Aorta (tissue), 5 donors: ENCODE measurements at regions not wholly inside any gene's neighbourhood (a gene's known extent, or its start where the extent isn't known, plus 50 kb on each side); places are given as distances from the start of the nearest gene placed in this dataset.

Experiments
- ATAC-seq: fragments of 200-7000 bp; cut with Tn5 transposase; one replicate; pipeline ENCODE4 v1.9.1; 2022; ENCODE audit warnings: moderate library complexity; ENCODE audit not compliant: low FRiP score
- DNase-seq, 2 donors: peaks; one replicate each; pipeline ENCODE4 v3.0.0-alpha.2; 2020
- H3K27ac ChIP-seq, 2 donors: one replicate each; pipeline ENCODE4 v1.5.1; 2013; ENCODE audit warnings: low read length in 2 of 2, mild to moderate bottlenecking in 2 of 2, moderate library complexity in 2 of 2, control low read depth in 1 of 2, inconsistent platforms in 1 of 2, low read depth in 1 of 2
- H3K27me3 ChIP-seq, 2 donors: one replicate each; pipeline ENCODE4 v1.6.1; 2013; ENCODE audit warnings: control low read depth in 1 of 2, low read length in 1 of 2, mild to moderate bottlenecking in 1 of 2, moderate library complexity in 1 of 2; ENCODE audit not compliant: insufficient read depth in 2 of 2, control insufficient read depth in 1 of 2
- H3K36me3 ChIP-seq, 2 donors: one replicate each; pipeline ENCODE4 v1.6.1; 2013; ENCODE audit warnings: control low read depth in 1 of 2, low read length in 1 of 2, mild to moderate bottlenecking in 1 of 2; ENCODE audit not compliant: insufficient read depth in 2 of 2, control insufficient read depth in 1 of 2
- H3K4me1 ChIP-seq, 2 donors: one replicate each; pipeline ENCODE4 v1.6.1; 2013; ENCODE audit warnings: low read length in 2 of 2, control low read depth in 1 of 2, mild to moderate bottlenecking in 1 of 2, moderate library complexity in 1 of 2; ENCODE audit not compliant: insufficient read depth in 2 of 2, control insufficient read depth in 1 of 2
- H3K4me3 ChIP-seq, 2 donors: one replicate each; pipeline ENCODE4 v1.5.1; 2013; ENCODE audit warnings: low read length in 2 of 2, control low read depth in 1 of 2, mild to moderate bottlenecking in 1 of 2
- H3K9me3 ChIP-seq: one replicate; pipeline ENCODE4 v1.6.1; 2013; ENCODE audit warnings: mild to moderate bottlenecking, low read length; ENCODE audit not compliant: control insufficient read depth
- WGBS, 2 donors: extraction: QIAGEN DNeasy Blood & Tissue Kit; methylation state at CpG; one replicate each; pipeline ENCODE4 v1.1.7; 2013; 5-methylcytosine and 5-hydroxymethylcytosine counted together
- intact Hi-C, 2 donors: fragments of 100-400 bp; cut with DNase I; formaldehyde crosslinking; loops; one replicate each; pipeline versions ENCODE4 v1.14.2 to v1.15.0; 2022
- donor health status: healthy with polysubstance abuse.
- donor health status: Bipolar disorder and iron deficiency.
- donor health status: DM: no; HTN: no; CAD: no.
- donor health status: DM: no; HTN: no; CAD: no.
- donor health status: DM: yes; HTN: yes; CAD: no.

GRCh38 chr15:37743826-37744225 lies 190.6 kb upstream of the TMCO5A start:
- Histone ChIP-seq H3K36me3 (no peaks in the 10 kb centered on the region), H3K9me3 (no peaks in the 10 kb centered on the region), H3K4me1 (no peaks in the 10 kb centered on the region), H3K4me3 (no peak overlapping the region), H3K27me3 (no peaks in the 10 kb centered on the region), H3K27ac (no peak overlapping the region)
- DNase-seq (no peak), ATAC-seq (no peak)
- intact Hi-C loops = no loop called here
- WGBS, 2 donors = 84 to 89% methylated on average over 3 of the region's 3 CpGs

GRCh38 chr15:37744521-37744920 lies 189.9 kb upstream of the TMCO5A start:
- Histone ChIP-seq H3K27ac (no peak overlapping the region), H3K4me1 (no peaks in the 10 kb centered on the region), H3K36me3 (no peaks in the 10 kb centered on the region), H3K27me3 (no peaks in the 10 kb centered on the region), H3K9me3 (no peaks in the 10 kb centered on the region), H3K4me3 (no peak overlapping the region)
- WGBS, 2 donors = 97 to 100% methylated on average over 1 of the region's 1 CpG
- ATAC-seq = no peak
- intact Hi-C loops = no loop called here
- no peak for DNase-seq

- no peak for ATAC-seq
- Histone ChIP-seq H3K27ac (no peak overlapping the region), H3K4me3 (no peak overlapping the region), H3K4me1 (no peaks in the 10 kb centered on the region), H3K27me3 (no peaks in the 10 kb centered on the region), H3K36me3 (no peaks in the 10 kb centered on the region), H3K9me3 (no peaks in the 10 kb centered on the region)
- DNase-seq = no peak
- WGBS, 2 donors = 87 to 89% methylated on average over 3 of the region's 3 CpGs
- intact Hi-C loops = no loop called here
Measured at GRCh38 chr15:37751401-37751800, 183.0 kb upstream of the TMCO5A start.

- no peak for ATAC-seq
- no peaks in the 10 kb centered on the region for H3K36me3 ChIP-seq
- no peaks in the 10 kb centered on the region for H3K4me1 ChIP-seq
- DNase-seq = no peak
- intact Hi-C loops = no loop called here
- H3K27me3 ChIP-seq = no peaks in the 10 kb centered on the region
- no peak overlapping the region for H3K27ac ChIP-seq
- H3K4me3 ChIP-seq = no peak overlapping the region
- no peaks in the 10 kb centered on the region for H3K9me3 ChIP-seq
Measured at GRCh38 chr15:37756407-37756806, 178.0 kb upstream of the TMCO5A start.

GRCh38 chr15:37758412-37758811 lies 176.0 kb upstream of the TMCO5A start:
- Histone ChIP-seq H3K27ac (no peak overlapping the region), H3K4me1 (no peaks in the 10 kb centered on the region), H3K27me3 (no peaks in the 10 kb centered on the region), H3K9me3 (no peaks in the 10 kb centered on the region), H3K36me3 (no peaks in the 10 kb centered on the region), H3K4me3 (no peak overlapping the region)
- ATAC-seq (no peak), DNase-seq (no peak)
- WGBS, 2 donors = 50 to 59% methylated on average over 1 of the region's 1 CpG
- intact Hi-C loops = no loop called here

- DNase-seq (no peak), ATAC-seq (no peak)
- Histone ChIP-seq H3K27ac (no peak overlapping the region), H3K4me1 (no peaks in the 10 kb centered on the region), H3K4me3 (no peak overlapping the region), H3K9me3 (no peaks in the 10 kb centered on the region), H3K36me3 (no peaks in the 10 kb centered on the region), H3K27me3 (no peaks in the 10 kb centered on the region)
- intact Hi-C loops = no loop called here
- whole genome bisulfite sequencing, 2 donors = 64 to 65% methylated on average over 3 of the region's 3 CpGs
Measured at GRCh38 chr15:37764733-37765191, 169.7 kb upstream of the TMCO5A start.

- intact Hi-C loops = no loop called here
- WGBS, 2 donors = 60 to 67% methylated on average over 8 of the region's 8 CpGs
- Histone ChIP-seq H3K4me3 (no peak overlapping the region), H3K36me3 (no peaks in the 10 kb centered on the region), H3K9me3 (no peaks in the 10 kb centered on the region), H3K27me3 (no peaks in the 10 kb centered on the region), H3K4me1 (no peaks in the 10 kb centered on the region), H3K27ac (no peak overlapping the region)
- no peak for DNase-seq
- no peak for ATAC-seq
Measured at GRCh38 chr15:37765786-37766185, 168.7 kb upstream of the TMCO5A start.

GRCh38 chr15:37767841-37768455 lies 166.5 kb upstream of the TMCO5A start:
- Histone ChIP-seq H3K27me3 (no peaks in the 10 kb centered on the region), H3K4me1 (no peaks in the 10 kb centered on the region), H3K9me3 (no peaks in the 10 kb centered on the region), H3K36me3 (no peaks in the 10 kb centered on the region), H3K4me3 (no peak overlapping the region), H3K27ac (no peak overlapping the region)
- DNase-seq = no peak
- 73 to 74% methylated on average over 10 of the region's 10 CpGs for WGBS, 2 donors
- ATAC-seq = no peak
- intact Hi-C loops = no loop called here

GRCh38 chr15:37771465-37771864 lies 163.0 kb upstream of the TMCO5A start:
- peaks cover 0 to 2% of the 10 kb centered on the region in 2 donors for H3K27me3 ChIP-seq
- WGBS, 2 donors = 40 to 49% methylated on average over 2 of the region's 2 CpGs
- H3K4me3 ChIP-seq = no peak overlapping the region
- ATAC-seq = no peak
- no peaks in the 10 kb centered on the region for H3K4me1 ChIP-seq
- H3K27ac ChIP-seq = no peak overlapping the region
- intact Hi-C loops = no loop called here
- DNase-seq = no peak
- H3K9me3 ChIP-seq = no peaks in the 10 kb centered on the region
- no peaks in the 10 kb centered on the region for H3K36me3 ChIP-seq
